Activated CD8-positive, alpha-beta T cell treated with anti-CD3 and anti-CD28 coated beads, Interleukin-2, amount 10 ng/mL, durations not matched to agents 7 days and 5 days (primary cell): ENCODE measurements at regions not wholly inside any gene's neighbourhood (a gene's known extent, or its start where the extent isn't known, plus 50 kb on each side); places are given as distances from the start of the nearest gene placed in this dataset.

Source experiments
- ATAC-seq: fragments of 150-1000 bp; cut with Tn5 transposase; one replicate; pipeline ENCODE4 v1.10.0; 2021; ENCODE audit warnings: moderate library complexity
- CTCF ChIA-PET: fragments of 350-600 bp; sonication (Branson Sonifier 250); formaldehyde crosslinking; loops from one replicate; lab custom pipeline; 2021; ENCODE audit warnings: antibody characterized with exemption; lab: Charles Lee
- POLR2A ChIA-PET: fragments of 350-600 bp; sonication (Branson Sonifier 250); formaldehyde crosslinking; loops from one replicate; lab custom pipeline; 2021; ENCODE audit warnings: antibody characterized with exemption; lab: Charles Lee
- DNase-seq: peaks from one replicate; pipeline ENCODE4 v3.0.0-alpha.2; 2020
- H3K27ac Mint-ChIP-seq: one replicate; pipeline ENCODE4 v1.8.0; 2021; ENCODE audit warnings: mild to moderate bottlenecking, mixed read lengths
- H3K27me3 Mint-ChIP-seq: one replicate; pipeline ENCODE4 v1.8.0; 2021; ENCODE audit warnings: low read depth, mixed read lengths
- H3K36me3 Mint-ChIP-seq: one replicate; pipeline ENCODE4 v1.8.0; 2021; ENCODE audit warnings: low read depth, mixed read lengths
- H3K4me1 Mint-ChIP-seq: one replicate; pipeline ENCODE4 v1.8.0; 2021; ENCODE audit warnings: low read depth, mixed read lengths
- H3K4me3 Mint-ChIP-seq: one replicate; pipeline ENCODE4 v1.8.0; 2021; ENCODE audit warnings: mild to moderate bottlenecking, mixed read lengths
- H3K9me3 Mint-ChIP-seq: one replicate; pipeline ENCODE4 v1.8.0; 2022; ENCODE audit warnings: mixed read lengths; ENCODE audit not compliant: insufficient read depth

GRCh38 chr9:78666818-78667414 lies 370.0 kb downstream of the PSAT1 start:
- ChIA-PET CTCF (no interaction called here), POLR2A (no interaction called here)
- no peak overlapping the region for H3K4me3 Mint-ChIP-seq
- H3K36me3 Mint-ChIP-seq, result no peaks in the 10 kb centered on the region
- no peaks in the 10 kb centered on the region for H3K27me3 Mint-ChIP-seq
- ATAC-seq (no peak), DNase-seq (no peak)
- H3K9me3 Mint-ChIP-seq, result no peaks in the 10 kb centered on the region
- H3K27ac Mint-ChIP-seq, result no peak overlapping the region
- H3K4me1 Mint-ChIP-seq, result no peaks in the 10 kb centered on the region

GRCh38 chr9:78668148-78668832 lies 371.4 kb downstream of the PSAT1 start:
- DNase-seq (no peak), ATAC-seq (no peak)
- H3K4me3 Mint-ChIP-seq, result no peak overlapping the region
- no peaks in the 10 kb centered on the region for H3K27me3 Mint-ChIP-seq
- H3K9me3 Mint-ChIP-seq, result no peaks in the 10 kb centered on the region
- ChIA-PET CTCF (no interaction called here), POLR2A (no interaction called here)
- no peaks in the 10 kb centered on the region for H3K4me1 Mint-ChIP-seq
- H3K27ac Mint-ChIP-seq, result no peak overlapping the region
- H3K36me3 Mint-ChIP-seq, result no peaks in the 10 kb centered on the region

GRCh38 chr9:78669591-78669990 lies 372.7 kb downstream of the PSAT1 start:
- Mint-ChIP-seq H3K27me3 (no peaks in the 10 kb centered on the region), H3K9me3 (no peaks in the 10 kb centered on the region), H3K4me1 (no peaks in the 10 kb centered on the region), H3K36me3 (no peaks in the 10 kb centered on the region), H3K27ac (no peak overlapping the region), H3K4me3 (no peak overlapping the region)
- ATAC-seq, result no peak
- CTCF ChIA-PET, result no interaction called here
- POLR2A ChIA-PET, result no interaction called here
- DNase-seq, result no peak

GRCh38 chr9:78671785-78672184 lies 374.9 kb downstream of the PSAT1 start:
- Mint-ChIP-seq H3K36me3 (no peaks in the 10 kb centered on the region), H3K4me1 (no peaks in the 10 kb centered on the region), H3K27me3 (no peaks in the 10 kb centered on the region), H3K9me3 (no peaks in the 10 kb centered on the region), H3K4me3 (no peak overlapping the region), H3K27ac (no peak overlapping the region)
- ChIA-PET CTCF (no interaction called here), POLR2A (interaction anchor here (0.7 kb wide), 1 partner anchor 50 kb away, joined by 4 read pairs; no protein-coding TSS in a partner anchor)
- no peak for DNase-seq
- no peak for ATAC-seq

- Mint-ChIP-seq H3K9me3 (no peaks in the 10 kb centered on the region), H3K27me3 (no peaks in the 10 kb centered on the region), H3K36me3 (no peaks in the 10 kb centered on the region), H3K27ac (no peak overlapping the region), H3K4me1 (no peaks in the 10 kb centered on the region), H3K4me3 (no peak overlapping the region)
- POLR2A ChIA-PET, result no interaction called here
- DNase-seq (no peak), ATAC-seq (no peak)
- CTCF ChIA-PET, result no interaction called here
Measured at GRCh38 chr9:78674874-78675273, 377.9 kb downstream of the PSAT1 start.

- DNase-seq (no peak), ATAC-seq (no peak)
- H3K9me3 Mint-ChIP-seq, result no peaks in the 10 kb centered on the region
- no peaks in the 10 kb centered on the region for H3K27me3 Mint-ChIP-seq
- no peak overlapping the region for H3K4me3 Mint-ChIP-seq
- no peak overlapping the region for H3K27ac Mint-ChIP-seq
- POLR2A ChIA-PET, result no interaction called here
- CTCF ChIA-PET, result no interaction called here
- no peaks in the 10 kb centered on the region for H3K4me1 Mint-ChIP-seq
- H3K36me3 Mint-ChIP-seq, result no peaks in the 10 kb centered on the region
Measured at GRCh38 chr9:78676009-78676408, 379.1 kb downstream of the PSAT1 start.

- CTCF ChIA-PET, result no interaction called here
- no peak overlapping the region for H3K27ac Mint-ChIP-seq
- POLR2A ChIA-PET, result no interaction called here
- H3K27me3 Mint-ChIP-seq, result no peaks in the 10 kb centered on the region
- H3K36me3 Mint-ChIP-seq, result no peaks in the 10 kb centered on the region
- no peak overlapping the region for H3K4me3 Mint-ChIP-seq
- no peaks in the 10 kb centered on the region for H3K9me3 Mint-ChIP-seq
- no peak for DNase-seq
- no peak for ATAC-seq
- no peaks in the 10 kb centered on the region for H3K4me1 Mint-ChIP-seq
Measured at GRCh38 chr9:78676623-78677022, 379.7 kb downstream of the PSAT1 start.

GRCh38 chr9:78677326-78677725 lies 380.4 kb downstream of the PSAT1 start:
- CTCF ChIA-PET, result no interaction called here
- no peaks in the 10 kb centered on the region for H3K4me1 Mint-ChIP-seq
- ATAC-seq (no peak), DNase-seq (no peak)
- no peaks in the 10 kb centered on the region for H3K9me3 Mint-ChIP-seq
- no peak overlapping the region for H3K27ac Mint-ChIP-seq
- POLR2A ChIA-PET, result interaction anchor here (0.6 kb wide), 1 partner anchor 130 kb away, joined by 4 read pairs; no protein-coding TSS in a partner anchor
- no peaks in the 10 kb centered on the region for H3K36me3 Mint-ChIP-seq
- no peaks in the 10 kb centered on the region for H3K27me3 Mint-ChIP-seq
- H3K4me3 Mint-ChIP-seq, result no peak overlapping the region

- ChIA-PET POLR2A (no interaction called here), CTCF (no interaction called here)
- Mint-ChIP-seq H3K9me3 (no peaks in the 10 kb centered on the region), H3K27me3 (no peaks in the 10 kb centered on the region), H3K27ac (no peak overlapping the region), H3K4me3 (no peak overlapping the region), H3K36me3 (no peaks in the 10 kb centered on the region), H3K4me1 (no peaks in the 10 kb centered on the region)
- no peak for DNase-seq
- no peak for ATAC-seq
Measured at GRCh38 chr9:78678877-78679276, 382.0 kb downstream of the PSAT1 start.

- no peaks in the 10 kb centered on the region for H3K36me3 Mint-ChIP-seq
- no peak for ATAC-seq
- H3K27me3 Mint-ChIP-seq, result no peaks in the 10 kb centered on the region
- ChIA-PET POLR2A (no interaction called here), CTCF (no interaction called here)
- no peaks in the 10 kb centered on the region for H3K9me3 Mint-ChIP-seq
- H3K4me1 Mint-ChIP-seq, result no peaks in the 10 kb centered on the region
- H3K4me3 Mint-ChIP-seq, result no peak overlapping the region
- H3K27ac Mint-ChIP-seq, result no peak overlapping the region
- no peak for DNase-seq
Measured at GRCh38 chr9:78680196-78680595, 383.3 kb downstream of the PSAT1 start.

GRCh38 chr9:78682216-78682615 lies 385.3 kb downstream of the PSAT1 start:
- CTCF ChIA-PET, result no interaction called here

GRCh38 chr9:78685471-78685870 lies 388.5 kb downstream of the PSAT1 start:
- Mint-ChIP-seq H3K27me3 (no peaks in the 10 kb centered on the region), H3K36me3 (no peaks in the 10 kb centered on the region), H3K4me1 (no peaks in the 10 kb centered on the region), H3K27ac (no peak overlapping the region), H3K9me3 (no peaks in the 10 kb centered on the region), H3K4me3 (no peak overlapping the region)
- no peak for ATAC-seq
- ChIA-PET POLR2A (no interaction called here), CTCF (no interaction called here)
- DNase-seq, result no peak

More at GRCh38 chr9:78682216-78682615, 385.3 kb downstream of the PSAT1 start:
- H3K9me3 Mint-ChIP-seq, result no peaks in the 10 kb centered on the region
- no peak overlapping the region for H3K27ac Mint-ChIP-seq
- ATAC-seq (no peak), DNase-seq (no peak)
- POLR2A ChIA-PET, result no interaction called here
- no peaks in the 10 kb centered on the region for H3K36me3 Mint-ChIP-seq
- no peak overlapping the region for H3K4me3 Mint-ChIP-seq
- H3K4me1 Mint-ChIP-seq, result no peaks in the 10 kb centered on the region
- no peaks in the 10 kb centered on the region for H3K27me3 Mint-ChIP-seq
